Suprapubic skin (tissue), 4 donors: ENCODE measurements at regions not wholly inside any gene's neighbourhood (a gene's known extent, or its start where the extent isn't known, plus 50 kb on each side); places are given as distances from the start of the nearest gene placed in this dataset.

Experiments
- CTCF ChIP-seq, 2 donors: fragments of 200-600 bp in 1 of 2; fragments of 450-650 bp in 1 of 2; sonication (generic) in 1 of 2; IDR thresholded peaks; one replicate each; pipeline ENCODE4 v1.5.1; 2016 to 2019; ENCODE audit warnings: antibody characterized with exemption in 2 of 2, mild to moderate bottlenecking in 1 of 2, moderate library complexity in 1 of 2
- EP300 ChIP-seq: sonication (generic); formaldehyde crosslinking; IDR thresholded peaks from one replicate; pipeline ENCODE4 v1.6.1; 2017; ENCODE audit warnings: antibody characterized with exemption
- POLR2AphosphoS5 ChIP-seq, 3 donors: sonication (generic); formaldehyde crosslinking; IDR thresholded peaks; one replicate each; pipeline ENCODE4 v1.6.1; 2017; ENCODE audit warnings: antibody characterized with exemption in 3 of 3

DNA sequence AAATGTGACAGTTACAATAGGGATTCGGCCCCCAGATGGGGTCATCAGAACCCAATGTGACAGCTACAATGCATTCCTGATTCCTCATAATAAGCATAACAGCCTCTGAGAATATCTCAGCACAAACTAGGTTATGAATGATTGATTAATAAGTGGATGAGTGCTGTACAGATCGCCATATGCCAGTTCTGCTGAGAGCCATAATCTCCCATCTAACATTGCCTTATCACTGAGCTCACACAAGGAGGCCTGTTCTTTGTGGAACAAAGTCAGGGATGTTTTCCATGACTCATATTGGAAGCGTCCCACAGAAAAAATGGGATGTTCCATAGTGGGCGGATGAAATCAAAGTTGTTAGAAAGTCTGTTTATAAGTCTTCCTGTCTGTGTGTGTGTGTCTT, 89.6 kb downstream of the KIF4B start:
- TF ChIP-seq CTCF (IDR thresholded peaks at IDR 0.05), result no peak
- TF ChIP-seq EP300, result no peak
- no peak for TF ChIP-seq POLR2AphosphoS5 (IDR thresholded peaks at IDR 0.05)
